ENCODE measurements at regions not wholly inside any gene's neighbourhood (a gene's known extent, or its start where the extent isn't known, plus 50 kb on each side); places are given as distances from the start of the nearest gene placed in this dataset. TPM values are rescaled to one million over a fixed set of nuclear protein-coding genes. Genes with fewer than 3 reads are reported as not detected.
A peak's percentile ranks its signal among the peaks of the same experiment; 100 is the strongest.

DNA sequence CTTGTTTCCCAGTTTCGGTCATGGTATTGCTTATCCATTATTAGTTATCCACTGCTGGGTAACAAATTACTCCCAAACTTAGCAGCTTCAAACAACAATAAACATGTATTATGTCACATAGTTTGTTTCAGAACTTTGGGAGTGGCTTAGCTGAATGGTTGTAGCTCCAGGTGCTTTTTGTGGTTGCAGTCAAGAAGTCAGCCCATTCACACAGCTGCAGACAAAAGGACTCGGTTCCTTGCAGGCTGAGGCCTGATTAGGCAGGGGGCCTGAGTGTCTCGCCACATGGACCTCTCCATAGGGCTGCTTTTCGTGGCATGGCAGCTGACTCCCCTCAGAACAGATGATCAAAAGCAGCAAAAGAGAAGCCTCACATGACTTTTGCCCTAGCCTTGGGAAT, 58.2 kb upstream of the ITGA4 start:
- DNase-seq: no peak
- H3K27ac ChIP-seq: no peak overlapping the region
- no peaks in the 10 kb centered on the region for H3K36me3 ChIP-seq
- no peaks in the 10 kb centered on the region for H3K9me3 ChIP-seq
- no peaks in the 10 kb centered on the region for H3K4me1 ChIP-seq
- H3K4me3 ChIP-seq: no peak overlapping the region
- ATAC-seq: no peak
- intact Hi-C loops (cut with DNase I): no loop called here
- H3K27me3 ChIP-seq: no peaks in the 10 kb centered on the region
- TF ChIP-seq, protein P1, sequence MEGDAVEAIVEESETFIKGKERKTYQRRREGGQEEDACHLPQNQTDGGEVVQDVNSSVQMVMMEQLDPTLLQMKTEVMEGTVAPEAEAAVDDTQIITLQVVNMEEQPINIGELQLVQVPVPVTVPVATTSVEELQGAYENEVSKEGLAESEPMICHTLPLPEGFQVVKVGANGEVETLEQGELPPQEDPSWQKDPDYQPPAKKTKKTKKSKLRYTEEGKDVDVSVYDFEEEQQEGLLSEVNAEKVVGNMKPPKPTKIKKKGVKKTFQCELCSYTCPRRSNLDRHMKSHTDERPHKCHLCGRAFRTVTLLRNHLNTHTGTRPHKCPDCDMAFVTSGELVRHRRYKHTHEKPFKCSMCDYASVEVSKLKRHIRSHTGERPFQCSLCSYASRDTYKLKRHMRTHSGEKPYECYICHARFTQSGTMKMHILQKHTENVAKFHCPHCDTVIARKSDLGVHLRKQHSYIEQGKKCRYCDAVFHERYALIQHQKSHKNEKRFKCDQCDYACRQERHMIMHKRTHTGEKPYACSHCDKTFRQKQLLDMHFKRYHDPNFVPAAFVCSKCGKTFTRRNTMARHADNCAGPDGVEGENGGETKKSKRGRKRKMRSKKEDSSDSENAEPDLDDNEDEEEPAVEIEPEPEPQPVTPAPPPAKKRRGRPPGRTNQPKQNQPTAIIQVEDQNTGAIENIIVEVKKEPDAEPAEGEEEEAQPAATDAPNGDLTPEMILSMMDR (IDR thresholded peaks at IDR 0.05): no peak

DNA sequence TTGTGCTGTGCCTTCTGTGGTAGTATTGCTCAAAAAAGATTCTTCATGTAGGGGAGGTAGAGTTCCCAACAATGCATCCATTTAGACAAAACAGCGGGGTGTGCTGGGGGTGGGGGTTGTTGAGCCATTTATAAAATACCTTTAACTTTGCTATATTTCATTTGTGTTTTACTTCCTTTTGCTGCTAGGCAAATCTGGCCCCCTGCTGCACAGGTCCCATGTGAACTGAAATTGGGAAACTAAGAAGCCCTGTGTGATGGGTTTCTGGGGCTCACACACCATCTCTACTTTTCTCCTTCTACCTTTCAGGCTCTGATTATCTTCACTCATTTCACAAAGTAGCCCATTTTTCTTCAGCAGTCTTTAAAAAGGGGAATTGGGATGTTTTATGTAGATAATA, 52.7 kb upstream of the ITGA4 start:
- H3K36me3 ChIP-seq: no peaks in the 10 kb centered on the region
- H3K4me3 ChIP-seq: no peak overlapping the region
- no peak overlapping the region for H3K27ac ChIP-seq
- DNase-seq (no peak), ATAC-seq (no peak)
- no peaks in the 10 kb centered on the region for H3K4me1 ChIP-seq
- intact Hi-C loops (cut with DNase I): no loop called here
- TF ChIP-seq, protein P1 (IDR thresholded peaks at IDR 0.05): no peak
- H3K9me3 ChIP-seq: no peaks in the 10 kb centered on the region
- no peaks in the 10 kb centered on the region for H3K27me3 ChIP-seq

DNA sequence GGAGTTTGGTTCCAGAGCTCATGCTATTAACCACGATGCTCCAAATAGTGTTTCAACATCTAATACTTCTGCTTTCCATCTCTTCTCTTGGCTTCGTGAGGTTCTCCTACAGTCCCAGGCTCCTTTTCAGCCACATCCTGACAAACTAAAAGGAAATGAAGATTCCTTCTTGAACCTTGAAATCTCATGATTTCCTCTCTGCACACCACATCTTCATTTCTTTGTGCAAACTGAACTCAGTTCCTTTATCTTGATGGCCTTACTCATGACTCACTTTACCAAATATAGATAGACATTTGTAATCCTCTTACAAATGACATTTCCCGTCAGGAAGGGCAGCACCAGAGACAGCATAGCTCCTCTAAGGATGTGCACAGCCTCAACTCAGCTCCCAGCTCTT, 50.0 kb upstream of the ITGA4 start:
- ATAC-seq (peak; percentile 76), DNase-seq (no peak)
- Histone ChIP-seq H3K27me3 (no peaks in the 10 kb centered on the region), H3K4me1 (no peaks in the 10 kb centered on the region), H3K36me3 (no peaks in the 10 kb centered on the region), H3K27ac (no peak overlapping the region), H3K4me3 (no peak overlapping the region), H3K9me3 (no peaks in the 10 kb centered on the region)
- intact Hi-C loops (cut with DNase I): no loop called here
- TF ChIP-seq, protein P1 (IDR thresholded peaks at IDR 0.05): no peak

Small RNAs in the stretch of these regions (microRNA-seq; reads per million reads assigned to microRNA genes)
- not detected for gene MIR4437 (ENCODE audit: borderline microRNAs expressed)

Measured in upper lobe of right lung (tissue), 1 donor.